Muscle layer of duodenum (tissue), 2 donors: ENCODE measurements at regions not wholly inside any gene's neighbourhood (a gene's known extent, or its start where the extent isn't known, plus 50 kb on each side); places are given as distances from the start of the nearest gene placed in this dataset.

Experiments
- H3K27ac ChIP-seq: one replicate; pipeline ENCODE4 v1.7.0; 2013; ENCODE audit warnings: mild to moderate bottlenecking, low read length
- H3K27me3 ChIP-seq: one replicate; pipeline ENCODE4 v1.7.0; 2013; ENCODE audit warnings: low read depth, mild to moderate bottlenecking, control low read depth, low read length
- H3K36me3 ChIP-seq, 2 donors: one replicate each; pipeline ENCODE4 v1.7.0; 2013; ENCODE audit warnings: low read length in 2 of 2, control low read depth in 1 of 2, mild to moderate bottlenecking in 1 of 2; ENCODE audit not compliant: insufficient read depth in 2 of 2, control insufficient read depth in 1 of 2
- H3K4me1 ChIP-seq, 2 donors: one replicate each; pipeline ENCODE4 v1.7.0; 2013; ENCODE audit warnings: low read length in 2 of 2, mild to moderate bottlenecking in 2 of 2, control low read depth in 1 of 2, moderate library complexity in 1 of 2; ENCODE audit not compliant: insufficient read depth in 2 of 2, control insufficient read depth in 1 of 2
- H3K4me3 ChIP-seq, 2 donors: one replicate each; pipeline ENCODE4 v1.7.0; 2013; ENCODE audit warnings: low read length in 2 of 2, low read depth in 1 of 2, mild to moderate bottlenecking in 1 of 2
- H3K9me3 ChIP-seq, 2 donors: one replicate each; pipeline ENCODE4 v1.7.0; 2013; ENCODE audit warnings: low read length in 2 of 2, control low read depth in 1 of 2, mild to moderate bottlenecking in 1 of 2; ENCODE audit not compliant: control insufficient read depth in 1 of 2
- donor health status: healthy.

- H3K36me3 ChIP-seq, result no peaks in the 10 kb centered on the region
Observed at GRCh38 chr5:67263656-67264408, 67.2 kb upstream of the CD180 start.

GRCh38 chr5:67262956-67263355, 66.4 kb upstream of the CD180 start:
- H3K9me3 ChIP-seq, result no peaks in the 10 kb centered on the region
- H3K27me3 ChIP-seq, result no peaks in the 10 kb centered on the region
- peaks cover 7 to 9% of the 10 kb centered on the region in 2 donors for H3K4me1 ChIP-seq
- no peaks in the 10 kb centered on the region for H3K36me3 ChIP-seq
- no peak overlapping the region for H3K4me3 ChIP-seq
- H3K27ac ChIP-seq, result no peak overlapping the region

More at GRCh38 chr5:67263656-67264408, 67.2 kb upstream of the CD180 start:
- H3K27me3 ChIP-seq, result no peaks in the 10 kb centered on the region
- no peak overlapping the region for H3K4me3 ChIP-seq
- no peak overlapping the region for H3K27ac ChIP-seq
- peaks cover 13 to 14% of the 10 kb centered on the region in 2 donors for H3K4me1 ChIP-seq
- H3K9me3 ChIP-seq, result no peaks in the 10 kb centered on the region

GRCh38 chr5:67262206-67262605, 65.6 kb upstream of the CD180 start:
- no peak overlapping the region for H3K27ac ChIP-seq
- peaks cover 5 to 7% of the 10 kb centered on the region in 2 donors for H3K4me1 ChIP-seq
- no peaks in the 10 kb centered on the region for H3K9me3 ChIP-seq
- H3K36me3 ChIP-seq, result no peaks in the 10 kb centered on the region
- no peaks in the 10 kb centered on the region for H3K27me3 ChIP-seq
- no peak overlapping the region for H3K4me3 ChIP-seq

GRCh38 chr5:67259548-67260215, 63.1 kb upstream of the CD180 start:
- Histone ChIP-seq H3K4me3 (no peak overlapping the region), H3K36me3 (no peaks in the 10 kb centered on the region), H3K4me1 (peaks cover 5 to 7% of the 10 kb centered on the region in 2 donors), H3K27me3 (no peaks in the 10 kb centered on the region), H3K27ac (no peak overlapping the region), H3K9me3 (no peaks in the 10 kb centered on the region)

GRCh38 chr5:67257500-67257899, 60.9 kb upstream of the CD180 start:
- Histone ChIP-seq H3K4me3 (no peak overlapping the region), H3K4me1 (no peaks in the 10 kb centered on the region), H3K27ac (no peak overlapping the region), H3K36me3 (no peaks in the 10 kb centered on the region), H3K27me3 (no peaks in the 10 kb centered on the region), H3K9me3 (no peaks in the 10 kb centered on the region)

GRCh38 chr5:67257077-67257476, 60.5 kb upstream of the CD180 start:
- Histone ChIP-seq H3K27me3 (no peaks in the 10 kb centered on the region), H3K36me3 (no peaks in the 10 kb centered on the region), H3K4me1 (no peaks in the 10 kb centered on the region), H3K27ac (no peak overlapping the region), H3K9me3 (no peaks in the 10 kb centered on the region), H3K4me3 (no peak overlapping the region)

GRCh38 chr5:67255881-67256280, 59.3 kb upstream of the CD180 start:
- H3K4me3 ChIP-seq, result no peak overlapping the region
- no peak overlapping the region for H3K27ac ChIP-seq
- no peaks in the 10 kb centered on the region for H3K9me3 ChIP-seq
- H3K27me3 ChIP-seq, result no peaks in the 10 kb centered on the region
- no peaks in the 10 kb centered on the region for H3K4me1 ChIP-seq
- H3K36me3 ChIP-seq, result no peaks in the 10 kb centered on the region

GRCh38 chr5:67253911-67254310, 57.3 kb upstream of the CD180 start:
- Histone ChIP-seq H3K4me1 (peaks cover under 1 to 3% of the 10 kb centered on the region in 2 donors), H3K27me3 (no peaks in the 10 kb centered on the region), H3K27ac (no peak overlapping the region), H3K36me3 (no peaks in the 10 kb centered on the region), H3K4me3 (no peak overlapping the region), H3K9me3 (no peaks in the 10 kb centered on the region)

GRCh38 chr5:67249590-67249895, 52.9 kb upstream of the CD180 start:
- Histone ChIP-seq H3K27ac (no peak overlapping the region), H3K36me3 (no peaks in the 10 kb centered on the region)

GRCh38 chr5:67248703-67249589, 52.3 kb upstream of the CD180 start:
- Histone ChIP-seq H3K4me3 (no peak overlapping the region), H3K27ac (no peak overlapping the region), H3K27me3 (no peaks in the 10 kb centered on the region), H3K4me1 (peaks cover 4 to 20% of the 10 kb centered on the region in 2 donors), H3K9me3 (no peaks in the 10 kb centered on the region), H3K36me3 (no peaks in the 10 kb centered on the region)

More at GRCh38 chr5:67249590-67249895, 52.9 kb upstream of the CD180 start:
- Histone ChIP-seq H3K4me3 (no peak overlapping the region), H3K4me1 (peaks cover 4 to 20% of the 10 kb centered on the region in 2 donors), H3K9me3 (no peaks in the 10 kb centered on the region), H3K27me3 (no peaks in the 10 kb centered on the region)

GRCh38 chr5:67246546-67247268, 50.1 kb upstream of the CD180 start:
- Histone ChIP-seq H3K27me3 (no peaks in the 10 kb centered on the region), H3K27ac (no peak overlapping the region), H3K9me3 (no peaks in the 10 kb centered on the region), H3K36me3 (no peaks in the 10 kb centered on the region), H3K4me1 (peaks cover 4 to 24% of the 10 kb centered on the region in 2 donors), H3K4me3 (no peak overlapping the region)
